ENCODE measurements at regions not wholly inside any gene's neighbourhood (a gene's known extent, or its start where the extent isn't known, plus 50 kb on each side); places are given as distances from the start of the nearest gene placed in this dataset.

GRCh38 chr4:117874216-117874615 is 160.1 kb upstream of the NDST3 start:
- H3K9ac ChIP-seq (replicated peaks; ENCODE audit: extremely low read depth, insufficient read depth, low read length), result no peak overlapping the region
- no peaks in the 10 kb centered on the region for H3K9me3 ChIP-seq (replicated peaks; ENCODE audit: control insufficient read depth, insufficient read depth, low read length)
- DNase-seq (ENCODE audit: low read depth, low spot score) (no peak), FAIRE-seq (no peak)
- no peaks in the 10 kb centered on the region for H3K9me1 ChIP-seq (replicated peaks; ENCODE audit: control insufficient read depth, extremely low read depth, insufficient read depth, low read length)
- intact Hi-C loops (cut with micrococcal nuclease), result no loop called here
- ChIA-PET POLR2A (no interaction called here), CTCF (no interaction called here)
- H4K20me1 ChIP-seq (replicated peaks; ENCODE audit: control insufficient read depth, extremely low read depth, insufficient read depth, low read length), result no peaks in the 10 kb centered on the region
- no peaks in the 10 kb centered on the region for H3K4me1 ChIP-seq (ENCODE audit: control insufficient read depth, extremely low read depth, insufficient read depth, low read length)
- dilution Hi-C loops (cut with MboI; ENCODE audit: extremely low pct_ligation_motif_present, low sequenced_read_pairs), result no loop called here
- H3K4me3 ChIP-seq (replicated peaks in 1 of 3; ENCODE audit: insufficient read depth in 1 of 3, low read depth in 1 of 3, low read length in 3 of 3), result no peak overlapping the region
- no peak for TF ChIP-seq MYC (IDR thresholded peaks at IDR 0.05; ENCODE audit: low read depth, low read length)
- TF ChIP-seq FOS (IDR thresholded peaks at IDR 0.05; ENCODE audit: borderline replicate concordance, insufficient read depth, low read length), result no peak
- no peak for TF ChIP-seq MAX (IDR thresholded peaks at IDR 0.05; ENCODE audit: insufficient read depth, insufficient read length)
- no peak for TF ChIP-seq GATA2 (IDR thresholded peaks at IDR 0.05; ENCODE audit: insufficient read depth, insufficient read length, low read depth, low read length)
- no peak for TF ChIP-seq CTCF (IDR thresholded peaks at IDR 0.05; ENCODE audit: extremely low read depth in 1 of 2, insufficient read depth in 1 of 2, low read depth in 1 of 2, low read length in 2 of 2)
- no peak for TF ChIP-seq POLR2A (IDR thresholded peaks at IDR 0.05; ENCODE audit: low read depth, low read length)
- no peak for TF ChIP-seq POLR2AphosphoS5 (IDR thresholded peaks at IDR 0.05; ENCODE audit: insufficient read depth, low read depth, low read length)
- TF ChIP-seq JUN (IDR thresholded peaks at IDR 0.05; ENCODE audit: borderline replicate concordance, insufficient read depth, insufficient read length, low read depth), result no peak
- TF ChIP-seq EZH2 (IDR thresholded peaks at IDR 0.05; ENCODE audit: borderline replicate concordance, low read depth, low read length, severe bottlenecking), result no peak
- H2AFZ ChIP-seq (ENCODE audit: low read depth, low read length), result no peak overlapping the region
- H3K4me2 ChIP-seq (ENCODE audit: insufficient read depth, low read length), result no peak overlapping the region
- H3K36me3 ChIP-seq (ENCODE audit: control insufficient read depth in 2 of 2, extremely low read depth in 1 of 2, insufficient read depth in 2 of 2, low read length in 2 of 2), result no peaks in the 10 kb centered on the region
- H3K27ac ChIP-seq (ENCODE audit: insufficient read depth, low read depth, low read length), result no peak overlapping the region
- no peaks in the 10 kb centered on the region for H3K27me3 ChIP-seq (ENCODE audit: control insufficient read depth in 2 of 2, insufficient read depth in 2 of 2, low read length in 2 of 2)
- no TSS peak for BruUV-seq (replicated peaks)
- H3K79me2 ChIP-seq (ENCODE audit: control insufficient read depth, insufficient read depth, low read length), result no peaks in the 10 kb centered on the region
